ENCODE measurements at regions not wholly inside any gene's neighbourhood (a gene's known extent, or its start where the extent isn't known, plus 50 kb on each side); places are given as distances from the start of the nearest gene placed in this dataset.

GRCh38 chr4:111213531-111213930 is 590.7 kb upstream of the PITX2 start:
- intact Hi-C loops (cut with DNase I), result no loop called here

DNA sequence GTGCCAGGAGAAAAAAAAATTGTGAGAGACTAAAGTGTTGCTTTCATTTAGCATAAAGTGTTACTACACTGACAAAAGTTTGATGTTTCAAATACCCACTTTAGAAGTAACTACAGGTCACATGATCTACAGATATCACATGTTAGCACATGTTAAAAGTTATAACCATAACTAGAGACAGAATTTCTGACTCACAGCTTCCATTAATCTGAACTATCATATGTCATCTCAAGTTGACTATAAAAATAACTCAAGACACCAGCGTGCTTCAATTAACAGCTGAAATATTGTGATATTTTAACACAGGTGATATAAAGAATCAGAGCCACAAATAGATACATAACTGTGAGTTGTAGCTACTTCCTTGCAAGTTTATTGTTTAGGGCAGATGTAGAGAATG is 591.5 kb upstream of the PITX2 start:
- DNase-seq (no peak), FAIRE-seq (no peak)

More at GRCh38 chr4:111213531-111213930, 590.7 kb upstream of the PITX2 start:
- no peaks in the 10 kb centered on the region for H3K27me3 ChIP-seq (ENCODE audit: control insufficient read depth, insufficient read depth, low read length)
- TF ChIP-seq, protein P1, sequence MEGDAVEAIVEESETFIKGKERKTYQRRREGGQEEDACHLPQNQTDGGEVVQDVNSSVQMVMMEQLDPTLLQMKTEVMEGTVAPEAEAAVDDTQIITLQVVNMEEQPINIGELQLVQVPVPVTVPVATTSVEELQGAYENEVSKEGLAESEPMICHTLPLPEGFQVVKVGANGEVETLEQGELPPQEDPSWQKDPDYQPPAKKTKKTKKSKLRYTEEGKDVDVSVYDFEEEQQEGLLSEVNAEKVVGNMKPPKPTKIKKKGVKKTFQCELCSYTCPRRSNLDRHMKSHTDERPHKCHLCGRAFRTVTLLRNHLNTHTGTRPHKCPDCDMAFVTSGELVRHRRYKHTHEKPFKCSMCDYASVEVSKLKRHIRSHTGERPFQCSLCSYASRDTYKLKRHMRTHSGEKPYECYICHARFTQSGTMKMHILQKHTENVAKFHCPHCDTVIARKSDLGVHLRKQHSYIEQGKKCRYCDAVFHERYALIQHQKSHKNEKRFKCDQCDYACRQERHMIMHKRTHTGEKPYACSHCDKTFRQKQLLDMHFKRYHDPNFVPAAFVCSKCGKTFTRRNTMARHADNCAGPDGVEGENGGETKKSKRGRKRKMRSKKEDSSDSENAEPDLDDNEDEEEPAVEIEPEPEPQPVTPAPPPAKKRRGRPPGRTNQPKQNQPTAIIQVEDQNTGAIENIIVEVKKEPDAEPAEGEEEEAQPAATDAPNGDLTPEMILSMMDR (IDR thresholded peaks at IDR 0.05; ENCODE audit: borderline replicate concordance, extremely low read depth, insufficient read depth), result no peak
- H3K4me3 ChIP-seq (ENCODE audit: low read length in 3 of 3), result no peak overlapping the region
- no peaks in the 10 kb centered on the region for H3K36me3 ChIP-seq (ENCODE audit: control insufficient read depth in 2 of 3, insufficient read depth in 3 of 3, low read length in 3 of 3)
- no peak overlapping the region for H3K9ac ChIP-seq (ENCODE audit: low read length in 3 of 3)
- no peak overlapping the region for H3K27ac ChIP-seq (ENCODE audit: low read depth in 2 of 2, low read length in 2 of 2)
- FAIRE-seq, result no peak
- H3K4me1 ChIP-seq (ENCODE audit: control insufficient read depth in 2 of 3, insufficient read depth in 2 of 3, low read depth in 1 of 3, low read length in 3 of 3), result no peaks in the 10 kb centered on the region
- H3K9me3 ChIP-seq (ENCODE audit: control insufficient read depth in 2 of 3, insufficient read depth in 1 of 3, low read length in 3 of 3), result no peaks in the 10 kb centered on the region
- DNase-seq, result no peak

DNA sequence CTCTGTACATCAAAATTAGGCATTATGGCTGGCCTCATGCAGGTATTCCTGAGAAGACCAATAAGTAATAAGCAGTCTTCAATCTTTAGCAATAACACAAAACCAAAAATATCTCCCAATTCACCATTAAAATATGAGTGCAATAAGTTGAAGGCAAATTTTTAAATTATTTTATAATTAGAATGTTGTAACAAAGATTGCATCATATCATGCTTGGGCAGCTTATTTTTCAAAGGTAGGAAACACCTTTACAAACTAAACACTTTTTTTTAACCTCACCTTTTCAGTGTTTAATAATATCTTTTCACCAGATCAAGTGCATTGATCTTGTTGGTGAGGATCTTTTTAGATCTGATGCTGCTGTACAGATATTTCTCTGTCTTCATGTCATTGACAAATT is 592.9 kb upstream of the PITX2 start:
- TF ChIP-seq, protein P1 (IDR thresholded peaks at IDR 0.05; ENCODE audit: borderline replicate concordance, extremely low read depth, insufficient read depth), result no peak
- intact Hi-C loops (cut with DNase I), result no loop called here
- H3K27ac ChIP-seq (ENCODE audit: low read depth in 2 of 2, low read length in 2 of 2), result no peak overlapping the region
- no peaks in the 10 kb centered on the region for H3K36me3 ChIP-seq (ENCODE audit: control insufficient read depth in 2 of 3, insufficient read depth in 3 of 3, low read length in 3 of 3)
- H3K4me1 ChIP-seq (ENCODE audit: control insufficient read depth in 2 of 3, insufficient read depth in 2 of 3, low read depth in 1 of 3, low read length in 3 of 3), result no peaks in the 10 kb centered on the region
- H3K27me3 ChIP-seq (ENCODE audit: control insufficient read depth, insufficient read depth, low read length), result no peaks in the 10 kb centered on the region
- FAIRE-seq, result no peak
- no peaks in the 10 kb centered on the region for H3K9me3 ChIP-seq (ENCODE audit: control insufficient read depth in 2 of 3, insufficient read depth in 1 of 3, low read length in 3 of 3)
- H3K9ac ChIP-seq (ENCODE audit: low read length in 3 of 3), result no peak overlapping the region
- H3K4me3 ChIP-seq (ENCODE audit: low read length in 3 of 3), result no peak overlapping the region
- DNase-seq, result no peak

More for the DNA sequence above, 591.5 kb upstream of the PITX2 start:
- Histone ChIP-seq H3K4me3 (ENCODE audit: low read length in 3 of 3) (no peak overlapping the region), H3K9me3 (ENCODE audit: control insufficient read depth in 2 of 3, insufficient read depth in 1 of 3, low read length in 3 of 3) (no peaks in the 10 kb centered on the region), H3K36me3 (ENCODE audit: control insufficient read depth in 2 of 3, insufficient read depth in 3 of 3, low read length in 3 of 3) (no peaks in the 10 kb centered on the region), H3K9ac (ENCODE audit: low read length in 3 of 3) (no peak overlapping the region), H3K4me1 (ENCODE audit: control insufficient read depth in 2 of 3, insufficient read depth in 2 of 3, low read depth in 1 of 3, low read length in 3 of 3) (no peaks in the 10 kb centered on the region), H3K27ac (ENCODE audit: low read depth in 2 of 2, low read length in 2 of 2) (no peak overlapping the region), H3K27me3 (ENCODE audit: control insufficient read depth, insufficient read depth, low read length) (no peaks in the 10 kb centered on the region)
- TF ChIP-seq, protein P1 (IDR thresholded peaks at IDR 0.05; ENCODE audit: borderline replicate concordance, extremely low read depth, insufficient read depth), result no peak
- intact Hi-C loops (cut with DNase I), result no loop called here

DNA sequence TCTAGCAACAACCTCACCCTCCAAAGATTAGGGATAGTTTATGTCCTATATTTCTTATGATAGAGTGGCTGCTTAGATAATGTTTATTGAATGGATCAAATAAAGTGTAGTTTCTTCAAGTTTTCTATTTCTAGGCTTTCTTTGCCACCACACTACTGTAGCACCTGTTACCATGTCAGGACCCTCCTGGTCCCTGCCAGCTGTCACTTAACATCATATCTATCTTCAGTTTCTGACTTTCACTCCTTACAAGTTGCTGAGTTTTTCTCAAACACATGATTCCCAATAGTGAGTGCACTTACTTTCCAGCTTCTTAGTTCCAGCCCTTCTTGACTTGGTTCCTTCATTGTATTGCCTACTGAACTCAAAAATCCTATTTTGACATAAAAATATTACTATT is 593.9 kb upstream of the PITX2 start:
- no peak overlapping the region for H3K4me3 ChIP-seq (ENCODE audit: low read length in 3 of 3)
- no peak overlapping the region for H3K9ac ChIP-seq (ENCODE audit: low read length in 3 of 3)
- intact Hi-C loops (cut with DNase I), result no loop called here
- H3K27me3 ChIP-seq (ENCODE audit: control insufficient read depth, insufficient read depth, low read length), result no peaks in the 10 kb centered on the region
- no peak overlapping the region for H3K27ac ChIP-seq (ENCODE audit: low read depth in 2 of 2, low read length in 2 of 2)
- DNase-seq (no peak), FAIRE-seq (no peak)
- H3K4me1 ChIP-seq (ENCODE audit: control insufficient read depth in 2 of 3, insufficient read depth in 2 of 3, low read depth in 1 of 3, low read length in 3 of 3), result no peaks in the 10 kb centered on the region
- no peaks in the 10 kb centered on the region for H3K9me3 ChIP-seq (ENCODE audit: control insufficient read depth in 2 of 3, insufficient read depth in 1 of 3, low read length in 3 of 3)
- TF ChIP-seq, protein P1 (IDR thresholded peaks at IDR 0.05; ENCODE audit: borderline replicate concordance, extremely low read depth, insufficient read depth), result no peak
- no peaks in the 10 kb centered on the region for H3K36me3 ChIP-seq (ENCODE audit: control insufficient read depth in 2 of 3, insufficient read depth in 3 of 3, low read length in 3 of 3)
